ENCODE measurements at regions not wholly inside any gene's neighbourhood (a gene's known extent, or its start where the extent isn't known, plus 50 kb on each side); places are given as distances from the start of the nearest gene placed in this dataset.
"Not testable (repeated sequence)": the region's sequence is repeated elsewhere in the genome, so short reads cannot be mapped to it uniquely, and the experiment has no call there.

DNA sequence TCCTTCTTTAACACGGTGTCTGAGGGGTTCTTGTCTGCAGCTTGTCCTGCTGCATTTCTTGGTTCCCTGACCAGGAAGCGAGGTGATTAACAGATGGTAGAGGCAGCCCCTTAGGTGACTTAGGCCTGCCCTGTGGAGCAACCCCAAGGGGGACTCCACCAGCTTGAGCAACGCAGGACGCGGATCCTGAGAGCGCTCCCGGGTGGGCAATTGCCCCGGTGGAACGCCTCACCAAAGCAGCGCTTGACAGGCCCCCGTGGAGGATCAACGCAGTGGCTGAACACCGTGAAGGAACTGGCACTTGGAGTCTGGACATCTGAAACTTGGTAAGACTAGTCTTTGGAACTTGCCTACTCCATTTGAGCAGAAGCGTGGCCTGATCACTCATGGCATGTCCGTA, 272.9 kb upstream of the ATXN7L3B start:
- CTCF ChIA-PET, result no interaction called here
- intact Hi-C loops (cut with micrococcal nuclease; ENCODE audit: unreplicated experiment), result no loop called here
- BruUV-seq (replicated peaks), result no TSS peak

DNA sequence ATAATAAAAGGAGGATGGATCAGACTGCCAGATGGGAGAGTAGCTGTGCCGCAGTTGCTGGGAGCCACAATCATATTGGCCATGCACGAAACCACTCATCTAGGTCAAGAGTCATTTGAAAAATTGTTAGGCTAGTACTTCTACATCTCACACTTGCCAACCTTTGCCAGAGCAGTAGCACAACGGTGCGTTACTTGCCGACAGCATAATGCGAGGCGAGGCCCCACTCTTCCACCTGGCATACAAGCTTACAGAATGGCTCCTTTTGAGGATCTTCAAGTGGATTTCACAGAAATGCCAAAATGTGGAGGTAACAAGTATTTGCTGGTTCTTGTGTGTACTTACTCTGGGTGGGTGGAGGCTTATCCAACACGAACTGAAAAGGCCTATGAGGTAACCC, 268.3 kb upstream of the ATXN7L3B start:
- in situ Hi-C loops (cut with HindIII; ENCODE audit: low pct_unique_long_range_greater_than_20kb, low sequenced_read_pairs); H3K4me1 ChIP-seq (ENCODE audit: control insufficient read depth, insufficient read depth, low read length); H3K27ac ChIP-seq (ENCODE audit: low read length); H3K36me3 ChIP-seq (ENCODE audit: control insufficient read depth, insufficient read depth, low read length); DNase-seq (ENCODE audit: low read depth, low spot score); intact Hi-C loops (cut with micrococcal nuclease; ENCODE audit: unreplicated experiment); BruUV-seq (replicated peaks); H3K27me3 ChIP-seq (ENCODE audit: control insufficient read depth, insufficient read depth, low read length); ATAC-seq; CTCF ChIA-PET; H3K9me3 ChIP-seq (ENCODE audit: control insufficient read depth, insufficient read depth, low read depth, low read length); H3K4me3 ChIP-seq (ENCODE audit: low read depth in 2 of 2, low read length in 2 of 2): not testable (repeated sequence)
- POLR2A ChIA-PET, result interaction anchor here (0.6 kb wide), 1 partner anchor 9 kb away, joined by 3 read pairs; no protein-coding TSS in a partner anchor

More for the DNA sequence above, 272.9 kb upstream of the ATXN7L3B start:
- Histone ChIP-seq H3K27ac (ENCODE audit: low read length) (no peak overlapping the region), H3K9me3 (ENCODE audit: control insufficient read depth, insufficient read depth, low read depth, low read length) (no peaks in the 10 kb centered on the region; the same call in 1 of the 2 replicates), H3K27me3 (ENCODE audit: control insufficient read depth, insufficient read depth, low read length) (no peaks in the 10 kb centered on the region), H3K36me3 (ENCODE audit: control insufficient read depth, insufficient read depth, low read length) (no peaks in the 10 kb centered on the region), H3K4me3 (ENCODE audit: low read depth in 2 of 2, low read length in 2 of 2) (no peak overlapping the region), H3K4me1 (ENCODE audit: control insufficient read depth, insufficient read depth, low read length) (no peaks in the 10 kb centered on the region)
- in situ Hi-C loops (cut with HindIII; ENCODE audit: low pct_unique_long_range_greater_than_20kb, low sequenced_read_pairs), result no loop called here
- POLR2A ChIA-PET, result no interaction called here
- no peak for DNase-seq (ENCODE audit: low read depth, low spot score)
- ATAC-seq, result no peak
- TF ChIP-seq POLR2AphosphoS5 (IDR thresholded peaks at IDR 0.05; ENCODE audit: low read depth, low read length) (no peak), TCF7L2 (IDR thresholded peaks at IDR 0.05; ENCODE audit: low read depth, low read length) (no peak), SIN3A (IDR thresholded peaks at IDR 0.05; ENCODE audit: borderline replicate concordance, insufficient read depth, low read depth, low read length) (no peak)
- TF ChIP-seq, protein P1, sequence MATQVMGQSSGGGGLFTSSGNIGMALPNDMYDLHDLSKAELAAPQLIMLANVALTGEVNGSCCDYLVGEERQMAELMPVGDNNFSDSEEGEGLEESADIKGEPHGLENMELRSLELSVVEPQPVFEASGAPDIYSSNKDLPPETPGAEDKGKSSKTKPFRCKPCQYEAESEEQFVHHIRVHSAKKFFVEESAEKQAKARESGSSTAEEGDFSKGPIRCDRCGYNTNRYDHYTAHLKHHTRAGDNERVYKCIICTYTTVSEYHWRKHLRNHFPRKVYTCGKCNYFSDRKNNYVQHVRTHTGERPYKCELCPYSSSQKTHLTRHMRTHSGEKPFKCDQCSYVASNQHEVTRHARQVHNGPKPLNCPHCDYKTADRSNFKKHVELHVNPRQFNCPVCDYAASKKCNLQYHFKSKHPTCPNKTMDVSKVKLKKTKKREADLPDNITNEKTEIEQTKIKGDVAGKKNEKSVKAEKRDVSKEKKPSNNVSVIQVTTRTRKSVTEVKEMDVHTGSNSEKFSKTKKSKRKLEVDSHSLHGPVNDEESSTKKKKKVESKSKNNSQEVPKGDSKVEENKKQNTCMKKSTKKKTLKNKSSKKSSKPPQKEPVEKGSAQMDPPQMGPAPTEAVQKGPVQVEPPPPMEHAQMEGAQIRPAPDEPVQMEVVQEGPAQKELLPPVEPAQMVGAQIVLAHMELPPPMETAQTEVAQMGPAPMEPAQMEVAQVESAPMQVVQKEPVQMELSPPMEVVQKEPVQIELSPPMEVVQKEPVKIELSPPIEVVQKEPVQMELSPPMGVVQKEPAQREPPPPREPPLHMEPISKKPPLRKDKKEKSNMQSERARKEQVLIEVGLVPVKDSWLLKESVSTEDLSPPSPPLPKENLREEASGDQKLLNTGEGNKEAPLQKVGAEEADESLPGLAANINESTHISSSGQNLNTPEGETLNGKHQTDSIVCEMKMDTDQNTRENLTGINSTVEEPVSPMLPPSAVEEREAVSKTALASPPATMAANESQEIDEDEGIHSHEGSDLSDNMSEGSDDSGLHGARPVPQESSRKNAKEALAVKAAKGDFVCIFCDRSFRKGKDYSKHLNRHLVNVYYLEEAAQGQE (IDR thresholded peaks at IDR 0.05; ENCODE audit: insufficient read depth in 1 of 2, low read depth in 2 of 2, low read length in 1 of 2), result no peak
- TF ChIP-seq, protein P2, sequence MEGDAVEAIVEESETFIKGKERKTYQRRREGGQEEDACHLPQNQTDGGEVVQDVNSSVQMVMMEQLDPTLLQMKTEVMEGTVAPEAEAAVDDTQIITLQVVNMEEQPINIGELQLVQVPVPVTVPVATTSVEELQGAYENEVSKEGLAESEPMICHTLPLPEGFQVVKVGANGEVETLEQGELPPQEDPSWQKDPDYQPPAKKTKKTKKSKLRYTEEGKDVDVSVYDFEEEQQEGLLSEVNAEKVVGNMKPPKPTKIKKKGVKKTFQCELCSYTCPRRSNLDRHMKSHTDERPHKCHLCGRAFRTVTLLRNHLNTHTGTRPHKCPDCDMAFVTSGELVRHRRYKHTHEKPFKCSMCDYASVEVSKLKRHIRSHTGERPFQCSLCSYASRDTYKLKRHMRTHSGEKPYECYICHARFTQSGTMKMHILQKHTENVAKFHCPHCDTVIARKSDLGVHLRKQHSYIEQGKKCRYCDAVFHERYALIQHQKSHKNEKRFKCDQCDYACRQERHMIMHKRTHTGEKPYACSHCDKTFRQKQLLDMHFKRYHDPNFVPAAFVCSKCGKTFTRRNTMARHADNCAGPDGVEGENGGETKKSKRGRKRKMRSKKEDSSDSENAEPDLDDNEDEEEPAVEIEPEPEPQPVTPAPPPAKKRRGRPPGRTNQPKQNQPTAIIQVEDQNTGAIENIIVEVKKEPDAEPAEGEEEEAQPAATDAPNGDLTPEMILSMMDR (IDR thresholded peaks at IDR 0.05), result no peak

DNA sequence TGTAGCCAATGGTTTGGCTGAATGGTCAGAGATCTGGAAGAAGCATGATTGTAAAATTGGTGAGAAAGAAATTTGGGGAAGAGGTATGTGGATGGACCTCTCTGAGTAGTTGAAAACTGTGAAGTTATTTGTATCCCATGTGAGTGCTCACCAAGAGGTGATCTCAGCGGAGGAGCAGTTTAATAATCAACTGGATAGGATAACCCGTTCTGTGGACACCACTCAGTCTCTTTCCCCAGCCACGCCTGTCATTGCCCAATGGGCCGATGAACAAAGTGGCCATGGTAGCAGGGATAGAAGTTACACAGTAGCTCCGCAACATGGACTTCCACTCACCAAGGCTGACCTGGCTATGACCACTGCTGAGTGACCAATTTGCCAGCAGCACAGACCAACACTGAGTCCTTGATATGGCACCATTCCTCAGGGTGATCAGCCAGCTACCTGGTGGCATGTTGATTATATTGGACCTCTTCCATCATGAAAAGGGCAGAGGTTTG, 257.4 kb upstream of the ATXN7L3B start:
- no TSS peak for BruUV-seq (replicated peaks)
- Histone ChIP-seq H3K36me3 (ENCODE audit: control insufficient read depth, insufficient read depth, low read length) (no peaks in the 10 kb centered on the region), H3K27ac (ENCODE audit: low read length) (no peak overlapping the region), H3K9me3 (ENCODE audit: control insufficient read depth, insufficient read depth, low read depth, low read length) (no peaks in the 10 kb centered on the region), H3K4me1 (ENCODE audit: control insufficient read depth, insufficient read depth, low read length) (no peaks in the 10 kb centered on the region), H3K4me3 (ENCODE audit: low read depth in 2 of 2, low read length in 2 of 2) (no peak overlapping the region), H3K27me3 (ENCODE audit: control insufficient read depth, insufficient read depth, low read length) (no peaks in the 10 kb centered on the region)
- ATAC-seq, result no peak
- ChIA-PET CTCF (no interaction called here), POLR2A (no interaction called here)
- TF ChIP-seq SIN3A (IDR thresholded peaks at IDR 0.05; ENCODE audit: borderline replicate concordance, insufficient read depth, low read depth, low read length), result no peak
- TF ChIP-seq TCF7L2 (IDR thresholded peaks at IDR 0.05; ENCODE audit: low read depth, low read length), result no peak
- TF ChIP-seq POLR2AphosphoS5 (IDR thresholded peaks at IDR 0.05; ENCODE audit: low read depth, low read length), result no peak
- TF ChIP-seq, protein P2 (IDR thresholded peaks at IDR 0.05), result no peak
- intact Hi-C loops (cut with micrococcal nuclease; ENCODE audit: unreplicated experiment) (no loop called here), in situ Hi-C loops (cut with HindIII; ENCODE audit: low pct_unique_long_range_greater_than_20kb, low sequenced_read_pairs) (no loop called here)
- DNase-seq (ENCODE audit: low read depth, low spot score), result no peak

DNA sequence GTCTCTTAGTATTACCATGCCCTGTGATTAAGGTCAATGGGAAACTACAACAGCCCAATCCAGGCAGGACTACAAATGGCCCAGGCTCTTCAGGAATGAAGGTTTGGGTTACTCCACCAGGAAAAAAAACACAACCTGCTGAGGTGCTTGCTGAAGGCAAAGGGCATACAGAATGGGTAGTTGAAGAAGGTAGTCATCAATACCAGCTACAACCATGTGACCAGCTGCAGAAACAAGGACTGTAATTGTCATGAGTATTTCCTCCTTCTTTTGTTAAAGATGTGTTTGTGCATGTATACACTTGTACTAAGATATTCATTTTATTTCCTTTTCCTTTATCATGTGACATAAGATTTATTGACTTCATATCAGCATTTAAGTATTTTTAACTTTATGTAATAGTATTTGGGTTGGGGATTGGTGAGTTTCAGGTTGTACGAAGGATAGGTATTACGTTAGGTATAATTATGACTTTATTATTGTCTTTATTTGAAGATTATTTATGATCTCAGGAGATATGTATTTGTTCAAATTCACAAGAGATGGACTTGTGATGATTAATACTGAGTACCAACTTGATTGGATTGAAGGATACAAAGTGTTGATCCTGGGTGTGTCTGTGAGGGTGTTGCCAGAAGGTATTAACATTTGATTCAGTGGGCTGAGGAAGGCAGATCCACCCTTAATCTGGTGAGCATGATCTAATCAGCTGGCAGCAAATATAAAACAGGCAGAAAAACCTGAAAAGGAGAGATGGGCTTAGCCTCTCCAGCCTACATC, 256.0 kb upstream of the ATXN7L3B start:
- DNase-seq (ENCODE audit: low read depth, low spot score); H3K27me3 ChIP-seq (ENCODE audit: control insufficient read depth, insufficient read depth, low read length); intact Hi-C loops (cut with micrococcal nuclease; ENCODE audit: unreplicated experiment); H3K27ac ChIP-seq (ENCODE audit: low read length); H3K4me3 ChIP-seq (ENCODE audit: low read depth in 2 of 2, low read length in 2 of 2); BruUV-seq (replicated peaks); CTCF ChIA-PET; in situ Hi-C loops (cut with HindIII; ENCODE audit: low pct_unique_long_range_greater_than_20kb, low sequenced_read_pairs); ATAC-seq; H3K4me1 ChIP-seq (ENCODE audit: control insufficient read depth, insufficient read depth, low read length); POLR2A ChIA-PET; H3K9me3 ChIP-seq (ENCODE audit: control insufficient read depth, insufficient read depth, low read depth, low read length); H3K36me3 ChIP-seq (ENCODE audit: control insufficient read depth, insufficient read depth, low read length): not testable (repeated sequence)

Measured in Panc1 (cell line).